Naive thymus-derived CD8-positive, alpha-beta T cell (primary cell): ENCODE measurements at regions not wholly inside any gene's neighbourhood (a gene's known extent, or its start where the extent isn't known, plus 50 kb on each side); places are given as distances from the start of the nearest gene placed in this dataset.

ENCODE experiments used
- ATAC-seq, 2 donors: fragments of 150-1000 bp; cut with Tn5 transposase in 1 of 2; sonication (Bioruptor Pico), chemical (Tn5 transposase) in 1 of 2; 1 replicate in 1 of 2; 2 replicates in 1 of 2; pipeline ENCODE4 v1.10.0; 2021; ENCODE audit warnings: mild to moderate bottlenecking in 2 of 2, moderate library complexity in 2 of 2
- POLR2A ChIA-PET: fragments of 350-600 bp; sonication (Branson Sonifier 250); formaldehyde crosslinking; loops from one replicate; lab custom pipeline; 2021; ENCODE audit warnings: antibody characterized with exemption; lab: Charles Lee
- DNase-seq, 10 donors: peaks; one replicate each; pipeline versions ENCODE4 v3.0.0 to v3.0.0-alpha.2; 2020 to 2022
- H3K27ac Mint-ChIP-seq, 10 donors: one replicate each; pipeline ENCODE4 v1.8.0; 2020 to 2022; ENCODE audit warnings: mild to moderate bottlenecking in 10 of 10, mixed read lengths in 10 of 10, moderate library complexity in 4 of 10, inconsistent platforms in 1 of 10
- H3K27me3 Mint-ChIP-seq, 5 donors: one replicate each; pipeline ENCODE4 v1.8.0; 2021 to 2022; ENCODE audit warnings: mixed read lengths in 5 of 5
- H3K36me3 Mint-ChIP-seq, 3 donors: one replicate each; pipeline ENCODE4 v1.8.0; 2020 to 2022; ENCODE audit warnings: mixed read lengths in 3 of 3, mild to moderate bottlenecking in 2 of 3, inconsistent platforms in 1 of 3
- H3K4me1 Mint-ChIP-seq, 4 donors: one replicate each; pipeline ENCODE4 v1.8.0; 2021 to 2022; ENCODE audit warnings: mixed read lengths in 4 of 4
- H3K4me3 Mint-ChIP-seq, 10 donors: one replicate each; pipeline ENCODE4 v1.8.0; 2020 to 2022; ENCODE audit warnings: mild to moderate bottlenecking in 10 of 10, mixed read lengths in 10 of 10, moderate library complexity in 6 of 10, inconsistent platforms in 1 of 10
- H3K9me3 Mint-ChIP-seq, 9 donors: one replicate each; pipeline ENCODE4 v1.8.0; 2020 to 2022; ENCODE audit warnings: mixed read lengths in 9 of 9, mild to moderate bottlenecking in 3 of 9, inconsistent platforms in 1 of 9, moderate library complexity in 1 of 9

DNA sequence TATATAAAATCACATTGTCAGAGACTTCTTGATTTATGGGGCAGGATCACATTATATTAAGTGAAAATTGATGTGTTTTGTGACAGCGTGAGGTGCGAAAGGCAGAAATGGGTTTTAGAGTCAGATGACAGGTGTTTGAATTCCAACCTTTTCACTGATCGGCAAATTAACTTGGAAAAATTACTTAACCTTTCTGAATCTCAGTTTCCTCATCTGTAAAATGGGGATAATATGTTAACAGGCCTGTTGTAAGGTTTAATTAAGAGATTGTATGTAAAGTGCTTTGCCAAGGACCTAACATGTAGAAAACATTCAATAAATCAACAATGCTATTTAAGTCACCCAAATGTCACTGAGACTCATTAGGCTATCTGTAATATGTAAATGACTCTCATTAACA, 221.2 kb upstream of the LYZL1 start:
- DNase-seq: no peak
- no peaks in the 10 kb centered on the region for H3K4me1 Mint-ChIP-seq
- POLR2A ChIA-PET: no interaction called here
- no peaks in the 10 kb centered on the region for H3K36me3 Mint-ChIP-seq
- no peak overlapping the region for H3K4me3 Mint-ChIP-seq
- peaks cover 4 to 15% (median 11%) of the 10 kb centered on the region in 5 donors for H3K27me3 Mint-ChIP-seq
- no peak overlapping the region for H3K27ac Mint-ChIP-seq
- no peaks in the 10 kb centered on the region for H3K9me3 Mint-ChIP-seq
- ATAC-seq: no peak

DNA sequence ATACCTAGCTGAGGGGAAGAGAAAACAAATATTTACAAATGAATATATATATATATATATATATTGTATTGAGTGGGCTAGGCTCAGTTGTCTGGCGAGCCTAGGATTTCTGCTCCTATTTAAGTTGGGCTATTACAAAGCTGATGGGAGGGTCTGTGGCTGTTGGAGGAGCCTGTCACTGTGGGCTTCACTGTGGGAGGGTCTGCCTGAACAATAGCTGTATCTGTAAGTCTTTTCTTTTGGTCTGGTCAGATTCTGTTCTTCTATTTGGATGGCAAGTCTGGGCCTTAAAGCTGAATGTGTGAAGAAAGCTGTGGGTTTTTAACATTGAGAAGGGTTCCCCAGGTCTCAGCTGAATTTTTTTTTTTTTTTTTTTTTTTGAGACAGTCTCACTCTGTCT, 220.6 kb upstream of the LYZL1 start:
- Mint-ChIP-seq H3K4me1 (no peaks in the 10 kb centered on the region), H3K27ac (no peak overlapping the region), H3K4me3 (no peak overlapping the region), H3K27me3 (peaks cover 5 to 15% (median 11%) of the 10 kb centered on the region in 5 donors), H3K36me3 (no peaks in the 10 kb centered on the region), H3K9me3 (no peaks in the 10 kb centered on the region)
- POLR2A ChIA-PET: no interaction called here
- ATAC-seq (no peak), DNase-seq (no peak)

DNA sequence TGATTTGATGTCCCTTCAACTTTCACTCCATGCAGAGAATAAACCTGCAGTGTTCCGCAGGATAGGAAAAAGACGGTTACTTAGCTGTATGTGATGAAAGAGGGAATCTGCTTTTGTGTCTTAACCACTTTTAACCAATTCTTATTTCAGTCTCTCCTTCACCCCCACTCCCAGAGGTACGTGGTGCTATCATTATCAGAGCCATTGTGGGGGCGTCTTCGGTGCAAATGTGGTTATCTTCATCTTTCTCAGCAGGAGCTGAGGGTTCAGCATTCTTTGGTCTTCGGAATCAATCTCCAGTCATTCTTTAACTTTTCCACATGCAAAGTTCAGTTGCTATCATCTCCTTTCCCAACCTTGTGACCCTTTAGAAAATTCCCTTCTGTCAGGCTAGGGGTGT, 219.9 kb upstream of the LYZL1 start:
- POLR2A ChIA-PET: no interaction called here
- H3K27me3 Mint-ChIP-seq: peaks cover 5 to 15% (median 11%) of the 10 kb centered on the region in 5 donors
- H3K4me3 Mint-ChIP-seq: no peak overlapping the region
- DNase-seq (no peak), ATAC-seq (no peak)
- H3K4me1 Mint-ChIP-seq: no peaks in the 10 kb centered on the region
- no peaks in the 10 kb centered on the region for H3K9me3 Mint-ChIP-seq
- H3K36me3 Mint-ChIP-seq: no peaks in the 10 kb centered on the region
- no peak overlapping the region for H3K27ac Mint-ChIP-seq

DNA sequence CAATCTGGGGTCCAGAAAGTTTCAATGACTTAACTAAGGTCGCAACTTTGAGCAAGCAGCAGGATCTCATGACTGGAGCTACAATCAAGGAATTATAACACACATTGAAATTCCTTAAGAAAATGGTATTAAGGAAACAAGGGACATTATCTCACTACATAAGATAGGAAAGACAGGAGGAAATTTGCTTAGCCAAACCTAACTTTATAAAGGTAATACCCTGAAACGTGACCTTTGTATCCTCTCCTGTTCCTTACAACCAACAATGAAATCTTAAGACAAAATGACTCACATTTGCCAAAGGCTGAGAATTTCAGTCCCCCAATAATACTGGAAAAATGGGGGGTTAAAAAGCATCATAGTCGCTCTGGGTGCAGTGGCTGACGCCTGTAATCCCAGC, 218.9 kb upstream of the LYZL1 start:
- no peaks in the 10 kb centered on the region for H3K36me3 Mint-ChIP-seq
- H3K27me3 Mint-ChIP-seq: peaks cover 4 to 12% (median 6%) of the 10 kb centered on the region in 5 donors
- H3K4me1 Mint-ChIP-seq: no peaks in the 10 kb centered on the region
- DNase-seq (no peak), ATAC-seq (no peak)
- no peak overlapping the region for H3K4me3 Mint-ChIP-seq
- H3K27ac Mint-ChIP-seq: no peak overlapping the region
- POLR2A ChIA-PET: no interaction called here
- H3K9me3 Mint-ChIP-seq: no peaks in the 10 kb centered on the region

DNA sequence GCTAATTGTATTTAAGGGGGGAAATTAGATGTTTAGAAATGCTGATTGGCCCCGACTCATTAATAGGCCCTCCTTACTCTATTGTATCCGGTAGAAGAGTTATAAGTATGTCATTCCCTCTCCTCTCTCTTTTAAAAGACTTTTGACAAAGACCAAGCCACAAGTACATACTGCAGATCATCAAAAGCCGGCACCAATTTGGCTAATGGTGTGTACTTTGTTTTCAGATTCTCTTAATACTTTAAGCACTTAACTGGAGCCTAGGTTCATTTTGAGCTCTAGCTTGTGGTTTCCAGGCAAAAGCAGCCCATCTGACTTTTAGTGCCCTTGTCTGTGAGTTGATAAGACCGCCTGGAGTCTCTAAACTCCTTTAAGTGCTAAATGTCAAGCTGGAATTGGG, 210.0 kb upstream of the LYZL1 start:
- DNase-seq: no peak
- Mint-ChIP-seq H3K36me3 (no peaks in the 10 kb centered on the region), H3K27ac (no peak overlapping the region), H3K27me3 (peaks cover 0 to 14% (median 2%) of the 10 kb centered on the region in 5 donors), H3K4me3 (no peak overlapping the region), H3K4me1 (no peaks in the 10 kb centered on the region), H3K9me3 (no peaks in the 10 kb centered on the region)
- ATAC-seq: no peak
- POLR2A ChIA-PET: no interaction called here

DNA sequence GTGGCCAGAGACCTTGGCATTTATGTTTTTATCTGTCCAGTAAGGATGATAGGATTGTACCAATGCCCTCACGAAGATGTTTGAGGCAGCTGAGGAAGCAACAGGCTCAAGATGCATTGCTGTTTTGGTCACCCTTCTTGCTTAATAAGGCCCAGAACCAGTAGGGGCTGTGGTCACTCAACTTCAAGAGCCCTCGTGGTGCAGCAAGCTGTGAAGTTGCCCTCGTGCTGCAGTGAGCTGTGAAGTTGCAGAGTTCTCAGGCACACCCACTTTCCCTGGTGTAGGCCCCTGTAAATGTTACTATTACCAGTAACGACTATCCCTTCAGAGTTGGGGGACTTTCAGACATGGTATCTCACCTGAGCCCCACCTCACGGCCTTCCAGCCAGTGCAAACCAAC, 207.6 kb upstream of the LYZL1 start:
- Mint-ChIP-seq H3K27me3 (peaks cover 1 to 23% (median 4%) of the 10 kb centered on the region in 5 donors), H3K4me1 (no peaks in the 10 kb centered on the region), H3K4me3 (no peak overlapping the region), H3K9me3 (peaks cover 0 to 3% (median 0%) of the 10 kb centered on the region in 9 donors), H3K27ac (no peak overlapping the region), H3K36me3 (no peaks in the 10 kb centered on the region)
- no peak for ATAC-seq
- POLR2A ChIA-PET: no interaction called here
- no peak for DNase-seq

DNA sequence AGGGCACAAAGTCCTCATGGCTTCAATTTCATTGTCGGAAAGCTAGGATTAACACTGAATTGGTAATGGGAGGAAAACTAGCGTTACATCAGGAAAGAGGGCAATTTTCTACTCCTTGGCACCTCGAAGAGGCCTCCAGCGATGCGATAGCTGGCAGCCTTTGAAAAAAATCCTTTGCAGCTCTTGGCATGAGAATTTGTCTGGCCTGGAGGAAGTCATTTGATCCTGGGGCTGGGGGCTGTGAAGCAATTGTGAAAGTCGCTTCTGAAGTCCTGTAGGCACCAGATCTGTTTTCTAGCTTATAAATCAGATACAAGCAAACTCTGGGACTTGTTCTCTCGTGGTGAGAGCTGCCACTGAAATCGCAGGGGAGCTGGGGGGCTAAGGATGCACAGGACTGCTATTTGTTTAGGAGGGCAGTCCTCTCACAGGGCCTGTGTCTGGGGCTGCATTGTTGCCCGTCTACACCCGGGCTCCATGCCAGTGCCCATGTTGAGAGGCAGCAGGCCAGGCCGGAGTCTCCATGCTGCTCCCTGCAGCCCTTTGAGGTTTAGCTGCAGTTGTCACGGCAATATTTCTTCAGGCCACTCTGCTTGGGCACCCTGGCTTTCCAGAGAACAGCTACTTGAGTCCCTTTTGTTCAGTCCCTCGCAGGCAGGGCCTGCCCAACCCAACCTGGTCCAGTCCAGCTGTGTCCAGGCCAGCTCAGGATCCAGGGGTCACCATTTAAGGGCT, 206.8 kb upstream of the LYZL1 start:
- H3K9me3 Mint-ChIP-seq: peaks cover 0 to 3% (median 0%) of the 10 kb centered on the region in 9 donors

DNA sequence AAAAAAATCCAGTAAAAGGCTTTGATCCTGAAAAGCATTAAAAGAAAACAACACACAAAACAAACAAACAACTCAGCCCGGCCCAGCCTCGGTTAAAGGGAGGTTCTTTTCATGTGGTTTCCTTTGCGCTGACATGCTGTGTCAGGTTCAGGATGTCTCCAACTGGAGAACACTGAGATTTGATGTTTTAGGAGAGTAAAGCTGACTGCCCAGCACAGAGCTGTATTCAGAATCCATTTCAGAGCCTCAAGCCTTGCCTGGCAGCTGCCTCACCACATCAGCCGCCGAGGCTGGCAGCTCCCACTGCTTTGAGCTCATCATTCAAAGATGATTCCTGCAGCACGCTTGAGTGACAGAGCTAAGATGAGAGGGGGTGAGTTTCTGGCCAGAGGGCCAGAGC, 205.8 kb upstream of the LYZL1 start:
- H3K9me3 Mint-ChIP-seq: peaks cover 0 to 3% (median 0%) of the 10 kb centered on the region in 9 donors
- no peak overlapping the region for H3K4me3 Mint-ChIP-seq
- DNase-seq (no peak), ATAC-seq (no peak)
- H3K27me3 Mint-ChIP-seq: peaks cover 1 to 23% (median 4%) of the 10 kb centered on the region in 5 donors
- no peak overlapping the region for H3K27ac Mint-ChIP-seq
- POLR2A ChIA-PET: no interaction called here
- H3K4me1 Mint-ChIP-seq: no peaks in the 10 kb centered on the region
- no peaks in the 10 kb centered on the region for H3K36me3 Mint-ChIP-seq

More for the DNA sequence above, 206.8 kb upstream of the LYZL1 start:
- DNase-seq (no peak), ATAC-seq (no peak)
- POLR2A ChIA-PET: no interaction called here
- Mint-ChIP-seq H3K4me1 (no peaks in the 10 kb centered on the region), H3K27ac (no peak overlapping the region), H3K27me3 (peaks cover 1 to 23% (median 4%) of the 10 kb centered on the region in 5 donors), H3K36me3 (no peaks in the 10 kb centered on the region), H3K4me3 (no peak overlapping the region)

DNA sequence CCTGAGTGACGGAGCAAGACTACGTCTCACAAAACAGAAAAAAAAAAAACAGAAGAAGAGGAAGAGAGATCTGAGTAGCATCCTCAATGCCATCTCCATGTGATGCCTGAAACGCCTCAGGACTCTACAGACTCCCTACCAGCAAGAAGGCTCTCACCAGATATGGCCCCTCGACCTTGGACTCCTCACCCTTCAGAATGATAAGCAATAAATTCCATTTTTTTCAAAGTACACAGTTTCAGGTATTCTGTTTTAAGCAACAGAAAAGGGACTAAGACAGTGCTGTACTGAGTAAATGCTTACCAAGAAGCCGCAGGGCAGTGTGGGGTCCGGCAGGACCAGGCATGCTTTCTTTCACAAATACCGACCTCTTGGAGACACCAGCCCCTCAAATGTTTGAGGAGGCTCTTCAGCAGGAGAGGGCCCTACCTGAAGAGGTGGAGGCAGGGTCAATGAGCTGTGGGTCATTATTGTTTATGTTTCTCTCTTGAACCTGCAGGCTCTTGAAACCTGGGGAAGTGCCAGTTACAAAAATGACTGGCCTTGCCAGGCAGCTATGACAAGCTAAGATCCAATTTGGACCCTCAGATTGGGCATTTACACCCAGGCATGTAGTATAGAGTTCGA, 204.1 kb upstream of the LYZL1 start:
- Mint-ChIP-seq H3K4me3 (no peak overlapping the region), H3K4me1 (no peaks in the 10 kb centered on the region)
- ATAC-seq: no peak

DNA sequence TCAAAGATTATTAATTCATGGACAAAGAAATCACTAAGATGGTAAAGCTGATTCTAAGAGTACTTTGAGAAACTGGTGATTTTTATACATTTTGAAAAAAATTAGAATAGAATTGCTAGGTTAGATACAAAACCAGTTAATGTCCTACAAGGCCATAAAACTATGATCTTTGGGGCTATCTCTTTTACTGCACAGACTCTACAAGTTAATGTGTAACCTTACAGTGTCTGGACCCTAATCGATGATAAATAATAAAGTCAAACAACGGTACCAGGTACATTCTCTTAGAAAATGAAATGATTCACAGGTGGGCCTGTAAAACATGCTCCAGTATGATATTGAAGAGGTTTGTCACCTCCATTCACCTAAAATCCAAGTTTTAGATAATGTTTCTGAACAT, 199.8 kb upstream of the LYZL1 start:
- Mint-ChIP-seq H3K36me3 (no peaks in the 10 kb centered on the region), H3K4me1 (no peaks in the 10 kb centered on the region), H3K9me3 (peaks cover 0 to 7% (median 0%) of the 10 kb centered on the region in 9 donors), H3K4me3 (no peak overlapping the region), H3K27ac (no peak overlapping the region), H3K27me3 (peaks cover 2 to 12% (median 6%) of the 10 kb centered on the region in 5 donors)
- DNase-seq (no peak), ATAC-seq (no peak)
- POLR2A ChIA-PET: no interaction called here

More for the DNA sequence above, 204.1 kb upstream of the LYZL1 start:
- Mint-ChIP-seq H3K27me3 (peaks cover 4 to 20% (median 4%) of the 10 kb centered on the region in 5 donors), H3K27ac (no peak overlapping the region), H3K36me3 (no peaks in the 10 kb centered on the region), H3K9me3 (peaks cover 0 to 3% (median 0%) of the 10 kb centered on the region in 9 donors)
- DNase-seq: no peak
- POLR2A ChIA-PET: no interaction called here

DNA sequence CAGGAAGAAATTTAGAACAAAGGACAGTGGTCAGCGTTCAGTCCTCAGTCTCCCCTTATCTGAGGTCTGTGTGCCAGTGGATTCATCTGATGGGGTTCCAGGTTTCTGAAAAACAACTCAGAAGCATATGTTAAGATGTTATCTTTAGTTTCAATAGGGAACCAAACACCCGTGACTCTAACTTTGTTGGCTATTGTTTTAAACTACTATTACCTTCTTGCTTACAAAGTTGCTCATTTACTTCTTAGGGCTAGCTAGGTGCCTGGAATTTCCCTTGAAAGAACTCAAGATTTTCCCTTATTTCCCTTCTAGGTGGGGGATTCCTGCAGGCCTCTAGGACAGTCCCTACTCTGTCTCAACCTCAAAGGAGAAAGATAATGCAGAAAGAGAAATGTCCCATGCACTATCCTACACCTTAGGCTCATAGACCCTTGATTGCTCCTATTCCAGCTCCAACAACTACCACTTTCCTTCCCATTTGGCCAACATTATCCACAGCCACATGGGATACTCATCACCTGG, 192.5 kb upstream of the LYZL1 start:
- ATAC-seq: no peak
- POLR2A ChIA-PET: no interaction called here
- no peak for DNase-seq
- Mint-ChIP-seq H3K27me3 (peaks cover 8 to 21% (median 12%) of the 10 kb centered on the region in 5 donors), H3K4me3 (no peak overlapping the region), H3K36me3 (peaks cover 0 to 4% (median 0%) of the 10 kb centered on the region in 3 donors), H3K27ac (no peak overlapping the region), H3K9me3 (peaks cover 0 to 9% (median 3%) of the 10 kb centered on the region in 9 donors), H3K4me1 (no peaks in the 10 kb centered on the region)

DNA sequence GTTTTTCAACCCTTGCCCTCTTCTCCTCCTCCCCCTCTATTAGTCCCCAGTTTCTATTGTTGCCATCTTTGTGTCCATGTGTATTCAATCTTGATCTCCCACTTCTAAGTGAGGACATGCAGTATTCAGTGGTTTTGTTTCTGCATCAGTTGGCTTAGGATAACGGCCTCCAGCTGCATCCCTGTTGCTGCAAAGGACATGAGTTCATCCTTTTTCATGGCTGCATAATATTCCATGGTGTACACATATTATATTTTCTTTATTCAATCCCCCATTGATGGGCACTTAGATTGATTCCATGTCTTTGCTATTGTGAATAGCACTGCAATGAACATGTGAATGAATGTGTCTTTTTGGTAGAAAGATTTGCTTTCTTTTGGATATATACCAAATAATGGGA, 190.4 kb upstream of the LYZL1 start:
- Mint-ChIP-seq H3K4me3 (no peak overlapping the region), H3K9me3 (peaks cover 0 to 9% (median 3%) of the 10 kb centered on the region in 9 donors), H3K27ac (no peak overlapping the region), H3K4me1 (no peaks in the 10 kb centered on the region), H3K27me3 (peaks cover 9 to 29% (median 14%) of the 10 kb centered on the region in 5 donors), H3K36me3 (peaks cover 0 to 4% (median 0%) of the 10 kb centered on the region in 3 donors)
- DNase-seq (no peak), ATAC-seq (no peak)
- POLR2A ChIA-PET: no interaction called here

DNA sequence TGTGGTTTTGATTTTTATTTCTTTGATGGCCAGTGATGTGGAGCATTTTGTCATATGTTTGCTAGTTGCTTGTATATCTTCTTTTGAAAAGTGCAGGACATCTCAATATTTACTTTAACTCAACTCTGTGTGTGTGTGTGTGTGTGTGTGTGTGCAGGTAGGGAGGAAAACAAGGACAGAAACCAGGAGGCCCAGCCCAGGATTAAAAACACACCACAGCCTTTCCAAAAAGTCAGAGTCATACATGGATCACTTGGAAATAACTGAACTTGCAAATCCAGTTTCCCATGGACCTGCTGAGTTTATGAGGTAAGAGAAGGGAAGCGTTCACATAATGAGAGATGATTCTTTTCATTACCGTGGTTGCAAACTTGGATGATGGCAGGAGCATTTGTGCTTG, 189.9 kb upstream of the LYZL1 start:
- Mint-ChIP-seq H3K27me3 (peaks cover 9 to 35% (median 15%) of the 10 kb centered on the region in 5 donors), H3K4me3 (no peak overlapping the region), H3K4me1 (no peaks in the 10 kb centered on the region), H3K9me3 (peaks cover 0 to 9% (median 3%) of the 10 kb centered on the region in 9 donors), H3K27ac (no peak overlapping the region), H3K36me3 (peaks cover 0 to 4% (median 0%) of the 10 kb centered on the region in 3 donors)
- ATAC-seq: no peak
- POLR2A ChIA-PET: no interaction called here
- no peak for DNase-seq
